ENCODE measurements at regions not wholly inside any gene's neighbourhood (a gene's known extent, or its start where the extent isn't known, plus 50 kb on each side); places are given as distances from the start of the nearest gene placed in this dataset.

- DNase-seq (ENCODE audit: low spot score in 2 of 2) = no peak
- Histone ChIP-seq H3K27me3 (no peaks in the 10 kb centered on the region), H3K36me3 (no peaks in the 10 kb centered on the region), H3K4me1 (no peaks in the 10 kb centered on the region), H3K9me3 (no peaks in the 10 kb centered on the region), H3K27ac (no peak overlapping the region), H3K4me3 (no peak overlapping the region)
- intact Hi-C loops (cut with DNase I) = no loop called here
- TF ChIP-seq CTCF (IDR thresholded peaks at IDR 0.05) = no peak
These were observed 50.5 kb upstream of the GPR141 start for GRCh38 chr7:37633048-37633447.

All from ascending aorta (tissue), 2 donors.